Activated T-cell treated with anti-CD3 and anti-CD28 coated beads, Interleukin-2, amount 50 U/mL, for 24 hours (primary cell): ENCODE measurements at regions not wholly inside any gene's neighbourhood (a gene's known extent, or its start where the extent isn't known, plus 50 kb on each side); places are given as distances from the start of the nearest gene placed in this dataset.

Experiments used
- DNase-seq: peaks from one replicate; pipeline ENCODE4 v3.0.0-alpha.2; 2020
- H3K27ac Mint-ChIP-seq: 2 replicates; pipeline ENCODE4 v1.8.0; 2020; ENCODE audit warnings: mild to moderate bottlenecking, mixed read lengths
- H3K27me3 Mint-ChIP-seq: 2 replicates; pipeline ENCODE4 v1.8.0; 2020; ENCODE audit warnings: mixed read lengths
- H3K36me3 Mint-ChIP-seq: 2 replicates; pipeline ENCODE4 v1.8.0; 2020; ENCODE audit warnings: low read depth, mixed read lengths
- H3K4me1 Mint-ChIP-seq: 2 replicates; pipeline ENCODE4 v1.8.0; 2020; ENCODE audit warnings: low read depth, mixed read lengths
- H3K4me3 Mint-ChIP-seq: 2 replicates; pipeline ENCODE4 v1.8.0; 2020; ENCODE audit warnings: mild to moderate bottlenecking, moderate library complexity, mixed read lengths
- H3K9me3 Mint-ChIP-seq: 2 replicates; pipeline ENCODE4 v1.8.0; 2020; ENCODE audit warnings: mixed read lengths

- no peak overlapping the region for H3K27ac Mint-ChIP-seq
- no peak for DNase-seq
- H3K9me3 Mint-ChIP-seq = peaks cover 22% of the 10 kb centered on the region
- H3K36me3 Mint-ChIP-seq = no peaks in the 10 kb centered on the region
- H3K4me3 Mint-ChIP-seq = no peak overlapping the region
- no peaks in the 10 kb centered on the region for H3K4me1 Mint-ChIP-seq
- H3K27me3 Mint-ChIP-seq = no peaks in the 10 kb centered on the region
Observed at GRCh38 chr14:84390010-84390409, 1139.9 kb upstream of the FLRT2 start.

GRCh38 chr14:84397631-84398030 is 1132.3 kb upstream of the FLRT2 start:
- H3K27ac Mint-ChIP-seq = no peak overlapping the region
- H3K4me1 Mint-ChIP-seq = no peaks in the 10 kb centered on the region
- DNase-seq = no peak
- no peaks in the 10 kb centered on the region for H3K36me3 Mint-ChIP-seq
- no peak overlapping the region for H3K4me3 Mint-ChIP-seq
- peaks cover 30% of the 10 kb centered on the region for H3K9me3 Mint-ChIP-seq
- no peaks in the 10 kb centered on the region for H3K27me3 Mint-ChIP-seq

GRCh38 chr14:84399296-84399910 is 1130.5 kb upstream of the FLRT2 start:
- no peaks in the 10 kb centered on the region for H3K36me3 Mint-ChIP-seq
- H3K9me3 Mint-ChIP-seq = peaks cover 27% of the 10 kb centered on the region
- no peak overlapping the region for H3K4me3 Mint-ChIP-seq
- DNase-seq = no peak
- H3K27me3 Mint-ChIP-seq = no peaks in the 10 kb centered on the region
- no peaks in the 10 kb centered on the region for H3K4me1 Mint-ChIP-seq
- no peak overlapping the region for H3K27ac Mint-ChIP-seq

DNA sequence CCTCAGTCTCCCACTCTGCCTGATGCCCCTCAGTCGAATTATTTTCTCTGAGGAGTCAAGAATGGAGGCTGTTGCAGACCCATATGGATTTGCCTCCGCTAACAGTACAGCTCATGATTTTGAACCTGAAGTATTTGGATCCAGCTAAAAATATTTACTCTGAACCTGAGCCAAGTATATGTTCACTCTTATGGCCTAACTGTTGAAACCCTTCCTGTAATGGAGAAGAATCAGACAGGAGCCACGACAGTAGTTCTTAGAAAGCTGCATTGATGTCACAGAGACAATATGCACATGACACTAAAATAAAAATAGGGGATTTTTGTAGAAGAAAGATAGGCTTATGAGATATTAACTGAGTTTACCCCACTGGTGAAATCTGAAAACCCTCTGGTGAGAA is 1128.3 kb upstream of the FLRT2 start:
- no peak overlapping the region for H3K27ac Mint-ChIP-seq
- H3K4me3 Mint-ChIP-seq = no peak overlapping the region
- no peaks in the 10 kb centered on the region for H3K4me1 Mint-ChIP-seq
- peaks cover 28% of the 10 kb centered on the region for H3K9me3 Mint-ChIP-seq
- DNase-seq = no peak
- no peaks in the 10 kb centered on the region for H3K36me3 Mint-ChIP-seq
- H3K27me3 Mint-ChIP-seq = no peaks in the 10 kb centered on the region

- no peaks in the 10 kb centered on the region for H3K4me1 Mint-ChIP-seq
- no peak overlapping the region for H3K4me3 Mint-ChIP-seq
- peaks cover 25% of the 10 kb centered on the region for H3K9me3 Mint-ChIP-seq
- H3K27ac Mint-ChIP-seq = no peak overlapping the region
- DNase-seq = no peak
- no peaks in the 10 kb centered on the region for H3K36me3 Mint-ChIP-seq
- H3K27me3 Mint-ChIP-seq = no peaks in the 10 kb centered on the region
Observed at GRCh38 chr14:84403585-84403984, 1126.4 kb upstream of the FLRT2 start.

DNA sequence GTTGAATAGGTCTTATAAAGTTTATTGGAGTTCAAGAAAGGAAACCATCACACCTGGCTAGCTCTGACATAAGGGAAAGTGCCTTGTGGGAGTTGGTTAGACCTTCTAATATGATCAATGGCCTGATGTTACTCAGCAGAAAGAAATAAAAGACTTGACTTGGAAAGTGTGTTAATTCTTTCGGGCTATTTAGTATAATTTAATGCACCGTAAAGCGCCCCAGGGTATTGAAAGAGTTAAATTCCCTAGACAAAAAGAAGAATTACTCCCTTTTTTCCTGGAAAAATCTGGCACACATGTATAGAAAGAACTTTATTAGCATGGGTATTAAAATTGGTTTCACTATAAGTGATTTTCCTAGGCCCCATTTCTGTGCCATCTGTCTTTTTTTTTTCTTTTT is 1125.7 kb upstream of the FLRT2 start:
- no peaks in the 10 kb centered on the region for H3K36me3 Mint-ChIP-seq
- H3K27ac Mint-ChIP-seq = no peak overlapping the region
- no peak for DNase-seq
- no peak overlapping the region for H3K4me3 Mint-ChIP-seq
- H3K27me3 Mint-ChIP-seq = no peaks in the 10 kb centered on the region
- H3K4me1 Mint-ChIP-seq = no peaks in the 10 kb centered on the region
- H3K9me3 Mint-ChIP-seq = peaks cover 27% of the 10 kb centered on the region

GRCh38 chr14:84409435-84409834 is 1120.5 kb upstream of the FLRT2 start:
- Mint-ChIP-seq H3K27ac (no peak overlapping the region), H3K27me3 (no peaks in the 10 kb centered on the region), H3K36me3 (no peaks in the 10 kb centered on the region), H3K4me3 (no peak overlapping the region), H3K9me3 (peaks cover 36% of the 10 kb centered on the region), H3K4me1 (no peaks in the 10 kb centered on the region)
- no peak for DNase-seq

DNA sequence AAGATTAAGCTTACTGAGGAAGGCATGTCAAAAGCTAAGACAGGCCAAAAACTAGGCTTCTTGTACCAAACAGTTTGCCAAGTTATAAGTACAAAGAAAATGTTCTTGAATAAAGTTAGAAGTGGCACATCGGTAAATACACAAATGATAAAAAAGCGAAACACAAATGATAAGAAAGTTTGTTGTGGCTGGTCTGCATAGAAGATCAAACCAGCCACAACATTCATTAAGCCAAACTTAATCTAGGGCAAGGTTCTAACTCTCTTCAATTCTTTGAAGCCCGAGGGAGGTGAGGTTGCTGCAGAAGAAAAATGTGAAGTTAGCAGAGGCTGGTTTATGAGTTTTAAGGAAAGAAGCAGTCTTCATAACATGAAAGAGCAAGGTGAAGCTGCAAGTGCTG is 1119.6 kb upstream of the FLRT2 start:
- H3K4me1 Mint-ChIP-seq = no peaks in the 10 kb centered on the region
- peaks cover 35% of the 10 kb centered on the region for H3K9me3 Mint-ChIP-seq
- H3K4me3 Mint-ChIP-seq = no peak overlapping the region
- H3K27me3 Mint-ChIP-seq = no peaks in the 10 kb centered on the region
- no peaks in the 10 kb centered on the region for H3K36me3 Mint-ChIP-seq
- H3K27ac Mint-ChIP-seq = no peak overlapping the region
- DNase-seq = no peak

DNA sequence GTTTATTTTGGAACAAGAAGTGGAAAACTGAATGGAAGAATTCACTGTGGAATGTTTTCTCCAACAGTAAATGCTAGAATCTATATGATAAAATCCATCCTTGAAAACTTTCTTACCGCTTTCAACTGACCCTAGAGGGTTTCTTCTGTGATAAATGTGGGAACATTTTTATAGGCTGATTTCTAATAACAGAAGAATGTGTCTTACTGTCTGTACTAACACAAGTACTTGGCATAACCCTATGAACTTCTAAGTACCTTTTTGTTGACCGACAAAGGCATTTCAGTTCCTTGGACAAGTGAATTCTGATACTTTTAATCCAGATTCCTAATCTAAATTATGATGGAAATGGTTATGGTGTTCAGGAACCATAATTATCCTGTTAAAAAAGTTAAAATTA is 1109.7 kb upstream of the FLRT2 start:
- Mint-ChIP-seq H3K9me3 (peaks cover 24% of the 10 kb centered on the region), H3K36me3 (no peaks in the 10 kb centered on the region), H3K27ac (no peak overlapping the region), H3K4me1 (no peaks in the 10 kb centered on the region), H3K4me3 (no peak overlapping the region), H3K27me3 (no peaks in the 10 kb centered on the region)
- no peak for DNase-seq

- H3K4me3 Mint-ChIP-seq = no peak overlapping the region
- H3K27ac Mint-ChIP-seq = no peak overlapping the region
- H3K36me3 Mint-ChIP-seq = no peaks in the 10 kb centered on the region
- no peak for DNase-seq
- H3K9me3 Mint-ChIP-seq = peaks cover 15% of the 10 kb centered on the region
- H3K27me3 Mint-ChIP-seq = no peaks in the 10 kb centered on the region
- H3K4me1 Mint-ChIP-seq = no peaks in the 10 kb centered on the region
Observed at GRCh38 chr14:84421621-84422020, 1108.3 kb upstream of the FLRT2 start.

GRCh38 chr14:84425968-84426367 is 1104.0 kb upstream of the FLRT2 start:
- H3K4me1 Mint-ChIP-seq = no peaks in the 10 kb centered on the region
- no peaks in the 10 kb centered on the region for H3K36me3 Mint-ChIP-seq
- H3K9me3 Mint-ChIP-seq = peaks cover 14% of the 10 kb centered on the region
- H3K4me3 Mint-ChIP-seq = no peak overlapping the region
- no peak overlapping the region for H3K27ac Mint-ChIP-seq
- no peaks in the 10 kb centered on the region for H3K27me3 Mint-ChIP-seq
- no peak for DNase-seq

DNA sequence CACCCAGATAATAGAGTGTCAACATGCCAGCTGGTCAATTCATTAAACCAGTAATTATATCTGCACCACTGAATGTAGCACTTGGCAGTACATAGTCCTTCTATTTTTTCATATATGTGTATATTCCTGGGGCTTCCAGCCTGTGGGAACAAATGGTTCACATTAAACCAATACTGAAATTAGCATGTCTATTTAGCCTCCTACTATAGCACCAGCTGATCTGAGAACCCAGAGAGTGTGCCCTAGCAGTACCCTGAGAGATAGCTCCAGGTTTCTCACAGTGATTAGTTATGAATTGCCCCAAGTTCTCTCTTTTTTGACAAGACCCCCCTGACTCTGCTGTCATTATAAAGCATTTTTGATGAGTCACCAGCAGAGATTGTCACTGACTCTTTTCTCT is 1097.3 kb upstream of the FLRT2 start:
- no peak for DNase-seq
- no peak overlapping the region for H3K27ac Mint-ChIP-seq
- H3K4me1 Mint-ChIP-seq = no peaks in the 10 kb centered on the region
- peaks cover 21% of the 10 kb centered on the region for H3K9me3 Mint-ChIP-seq
- H3K36me3 Mint-ChIP-seq = no peaks in the 10 kb centered on the region
- H3K4me3 Mint-ChIP-seq = no peak overlapping the region
- H3K27me3 Mint-ChIP-seq = no peaks in the 10 kb centered on the region

DNA sequence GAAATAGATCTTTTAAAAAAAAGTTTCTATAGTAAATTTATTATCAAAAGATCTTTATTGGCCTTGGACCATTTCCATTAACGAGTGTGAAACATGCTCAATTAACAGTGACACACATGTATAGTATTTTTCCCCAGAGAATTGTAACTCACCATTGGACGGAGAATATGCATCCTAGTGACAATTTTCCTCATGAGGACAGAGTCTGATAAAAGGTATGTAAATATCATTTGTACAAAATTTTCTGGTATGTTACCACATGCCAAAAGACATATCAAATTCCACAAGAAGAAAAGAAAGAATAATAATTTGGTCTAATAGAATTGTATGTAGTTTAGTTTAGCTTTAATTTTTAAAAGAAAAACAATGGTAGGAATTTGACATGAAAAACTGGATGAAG is 1096.0 kb upstream of the FLRT2 start:
- H3K4me3 Mint-ChIP-seq = no peak overlapping the region
- H3K36me3 Mint-ChIP-seq = no peaks in the 10 kb centered on the region
- H3K9me3 Mint-ChIP-seq = peaks cover 22% of the 10 kb centered on the region
- H3K4me1 Mint-ChIP-seq = no peaks in the 10 kb centered on the region
- H3K27me3 Mint-ChIP-seq = no peaks in the 10 kb centered on the region
- no peak for DNase-seq
- H3K27ac Mint-ChIP-seq = no peak overlapping the region

GRCh38 chr14:84435820-84436324 is 1094.1 kb upstream of the FLRT2 start:
- Mint-ChIP-seq H3K27ac (no peak overlapping the region), H3K4me1 (no peaks in the 10 kb centered on the region), H3K27me3 (no peaks in the 10 kb centered on the region), H3K9me3 (peaks cover 21% of the 10 kb centered on the region), H3K36me3 (no peaks in the 10 kb centered on the region), H3K4me3 (no peak overlapping the region)
- DNase-seq = no peak

DNA sequence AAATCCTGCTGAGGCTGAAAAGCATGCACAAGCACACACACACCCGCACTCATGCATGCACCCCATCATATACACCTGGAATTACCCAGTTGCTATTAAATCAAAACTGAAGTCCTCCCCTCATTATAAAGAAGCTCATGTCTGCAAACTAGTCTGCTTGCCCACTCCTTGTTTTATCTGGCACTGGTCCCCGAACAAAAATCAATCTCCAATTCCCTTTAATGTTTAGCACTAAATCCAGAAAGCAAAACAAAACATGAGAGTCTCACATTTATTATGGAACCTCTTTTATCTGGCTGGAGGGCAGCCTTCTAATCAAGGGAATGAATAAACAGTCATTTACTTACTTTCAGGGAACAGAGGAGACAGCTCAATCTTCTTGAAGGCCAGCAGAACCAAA is 1093.4 kb upstream of the FLRT2 start:
- Mint-ChIP-seq H3K9me3 (peaks cover 19% of the 10 kb centered on the region), H3K27me3 (no peaks in the 10 kb centered on the region), H3K4me1 (no peaks in the 10 kb centered on the region), H3K36me3 (no peaks in the 10 kb centered on the region), H3K27ac (no peak overlapping the region), H3K4me3 (no peak overlapping the region)
- DNase-seq = no peak

DNA sequence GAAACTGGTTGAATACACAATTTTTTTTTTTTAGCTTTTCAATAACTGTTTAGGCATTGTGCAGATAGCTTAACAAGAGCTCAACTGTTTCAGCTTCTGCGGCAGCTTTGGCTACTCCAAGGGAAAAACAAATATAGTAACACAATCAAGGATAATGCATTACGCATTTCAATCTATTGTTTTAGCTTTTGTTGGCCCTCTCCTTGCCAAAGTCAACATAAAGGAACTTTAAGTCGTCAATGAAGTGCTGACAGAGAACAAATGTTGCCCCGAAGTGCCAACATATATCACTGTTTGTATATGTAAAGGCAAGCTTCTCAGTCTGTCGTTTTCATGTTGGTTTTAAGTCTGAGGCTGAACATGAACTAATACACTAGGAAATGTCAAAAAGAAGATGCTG is 1087.4 kb upstream of the FLRT2 start:
- Mint-ChIP-seq H3K4me3 (no peak overlapping the region), H3K27ac (no peak overlapping the region), H3K4me1 (no peaks in the 10 kb centered on the region), H3K36me3 (no peaks in the 10 kb centered on the region), H3K27me3 (no peaks in the 10 kb centered on the region), H3K9me3 (peaks cover 15% of the 10 kb centered on the region)
- DNase-seq = no peak
